ENCODE measurements at regions not wholly inside any gene's neighbourhood (a gene's known extent, or its start where the extent isn't known, plus 50 kb on each side); places are given as distances from the start of the nearest gene placed in this dataset.

DNA sequence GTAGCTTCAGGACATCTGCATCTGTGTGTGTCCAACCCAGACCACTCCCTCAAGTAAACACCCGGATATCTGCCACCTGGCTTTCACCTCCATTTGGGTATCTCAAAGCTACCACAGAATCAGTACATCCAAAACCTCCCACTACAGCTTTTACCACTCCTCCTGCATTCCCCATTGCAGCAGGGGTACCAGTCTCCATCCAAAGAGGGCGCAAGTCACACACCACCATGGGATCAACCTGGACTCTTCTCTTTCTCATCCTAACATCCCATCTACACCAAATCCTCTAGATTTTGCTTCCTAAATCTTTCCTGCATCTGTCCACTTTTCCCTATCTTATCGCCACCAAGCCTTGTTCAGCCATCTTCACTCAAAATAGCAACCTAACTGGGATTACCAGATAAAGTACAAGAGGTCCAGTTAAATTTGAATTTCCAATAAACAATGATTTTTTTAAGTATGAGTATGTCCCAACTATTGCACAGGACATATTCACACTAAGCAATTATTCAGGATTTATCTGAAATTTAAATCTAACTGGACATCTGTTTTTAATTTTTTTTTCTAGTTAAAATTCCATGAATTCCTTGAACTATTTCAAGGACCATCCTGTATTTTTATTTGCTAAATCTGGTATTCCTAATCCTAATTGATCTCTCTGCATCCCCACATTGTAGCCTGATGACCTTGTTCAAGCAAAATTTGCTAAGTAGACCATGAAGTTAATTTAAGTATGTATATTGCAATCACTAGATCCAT is 164.3 kb upstream of the MLN start:
- DNase-seq (ENCODE audit: low read depth in 3 of 3, low spot score in 2 of 3) = no peak

GRCh38 chr6:33967265-33967767 is 163.5 kb upstream of the MLN start:
- DNase-seq (ENCODE audit: low read depth in 3 of 3, low spot score in 2 of 3) = no peak

- DNase-seq (ENCODE audit: low read depth in 3 of 3, low spot score in 2 of 3) = no peak
These were observed 162.7 kb upstream of the MLN start for GRCh38 chr6:33966536-33966935.

- no peak for DNase-seq (ENCODE audit: low read depth in 3 of 3, low spot score in 2 of 3)
These were observed 162.0 kb upstream of the MLN start for GRCh38 chr6:33965766-33966165.

DNA sequence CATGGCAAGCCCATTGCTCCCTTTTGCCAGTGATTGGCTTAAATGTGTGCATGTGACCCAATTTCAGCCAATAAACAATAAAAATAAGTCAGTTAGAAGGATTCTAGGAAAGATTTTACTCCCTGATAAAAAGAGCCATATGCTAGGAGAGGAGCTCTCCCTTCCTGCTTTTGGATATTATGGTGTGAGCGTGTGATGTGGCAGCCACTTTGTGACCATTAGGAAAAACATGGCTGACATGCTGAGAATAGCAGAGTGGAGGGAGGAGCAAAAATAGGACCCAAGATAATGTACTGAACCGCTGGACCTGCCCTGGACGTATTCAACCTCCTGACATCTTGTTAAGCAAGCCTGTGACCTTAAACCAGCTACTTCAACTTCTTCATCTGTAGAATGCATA is 160.6 kb upstream of the MLN start:
- no peak for DNase-seq (ENCODE audit: low read depth in 3 of 3, low spot score in 2 of 3)

DNA sequence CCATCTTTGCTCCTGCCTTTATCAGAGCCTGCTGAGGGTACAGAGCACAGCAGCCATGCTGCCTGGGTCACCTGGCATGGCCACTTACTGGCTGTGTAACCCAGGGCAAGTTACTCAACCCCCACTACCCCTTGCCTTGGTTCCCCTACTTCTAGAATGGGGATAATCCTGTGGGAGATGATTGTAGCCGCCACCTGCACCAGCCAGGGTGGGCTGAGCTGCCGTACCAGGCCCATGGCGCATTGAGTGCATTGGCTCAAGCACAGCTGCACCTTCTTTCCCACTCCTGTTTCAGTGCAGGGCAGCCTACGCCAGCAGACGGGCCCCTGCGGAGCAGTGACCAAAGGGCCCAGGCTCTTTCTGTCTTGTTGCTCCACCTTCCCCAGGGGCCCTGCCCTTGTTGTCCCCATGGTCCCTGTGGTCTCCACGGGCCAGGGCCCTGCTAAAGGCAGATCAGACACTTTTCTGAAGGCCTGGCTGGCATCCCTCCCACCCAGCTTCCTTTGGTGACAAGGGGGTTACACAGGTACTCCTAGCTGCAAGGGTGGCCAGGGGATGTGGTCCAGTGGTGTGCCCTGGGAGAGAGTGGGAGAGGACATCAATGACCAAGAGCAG is 159.4 kb upstream of the MLN start:
- DNase-seq (ENCODE audit: low read depth in 3 of 3, low spot score in 2 of 3) = no peak

- no peak for DNase-seq (ENCODE audit: low read depth in 3 of 3, low spot score in 2 of 3)
These were observed 158.6 kb upstream of the MLN start for GRCh38 chr6:33962246-33963027.

- DNase-seq (ENCODE audit: low read depth in 3 of 3, low spot score in 2 of 3) = no peak
These were observed 157.9 kb upstream of the MLN start for GRCh38 chr6:33961691-33962090.

GRCh38 chr6:33960345-33961313 is 156.8 kb upstream of the MLN start:
- no peak for DNase-seq (ENCODE audit: low read depth in 3 of 3, low spot score in 2 of 3)

- no peak for DNase-seq (ENCODE audit: low read depth in 3 of 3, low spot score in 2 of 3)
These were observed 156.0 kb upstream of the MLN start for GRCh38 chr6:33959661-33960344.

DNA sequence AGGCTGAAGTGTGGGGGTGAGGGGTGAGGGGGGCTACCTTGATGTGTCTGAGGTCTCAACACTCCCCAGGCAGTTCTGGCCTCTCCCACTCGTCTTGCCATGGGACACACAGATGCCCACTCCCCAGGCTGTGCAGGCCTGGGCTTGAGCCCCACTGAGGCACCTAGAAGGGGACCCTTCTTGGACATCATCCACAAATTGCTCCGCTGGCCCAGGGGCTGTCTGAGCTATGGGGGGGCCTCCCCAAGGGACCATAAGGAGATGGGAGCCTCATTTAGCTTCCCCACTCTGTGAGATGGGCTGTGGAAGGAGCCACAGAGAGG is 155.5 kb upstream of the MLN start:
- no peak for DNase-seq (ENCODE audit: low read depth in 3 of 3, low spot score in 2 of 3)

- DNase-seq (ENCODE audit: low read depth in 3 of 3, low spot score in 2 of 3) = no peak
These were observed 154.9 kb upstream of the MLN start for GRCh38 chr6:33958526-33959328.

- no peak for DNase-seq (ENCODE audit: low read depth in 3 of 3, low spot score in 2 of 3)
These were observed 154.2 kb upstream of the MLN start for GRCh38 chr6:33957892-33958525.

DNA sequence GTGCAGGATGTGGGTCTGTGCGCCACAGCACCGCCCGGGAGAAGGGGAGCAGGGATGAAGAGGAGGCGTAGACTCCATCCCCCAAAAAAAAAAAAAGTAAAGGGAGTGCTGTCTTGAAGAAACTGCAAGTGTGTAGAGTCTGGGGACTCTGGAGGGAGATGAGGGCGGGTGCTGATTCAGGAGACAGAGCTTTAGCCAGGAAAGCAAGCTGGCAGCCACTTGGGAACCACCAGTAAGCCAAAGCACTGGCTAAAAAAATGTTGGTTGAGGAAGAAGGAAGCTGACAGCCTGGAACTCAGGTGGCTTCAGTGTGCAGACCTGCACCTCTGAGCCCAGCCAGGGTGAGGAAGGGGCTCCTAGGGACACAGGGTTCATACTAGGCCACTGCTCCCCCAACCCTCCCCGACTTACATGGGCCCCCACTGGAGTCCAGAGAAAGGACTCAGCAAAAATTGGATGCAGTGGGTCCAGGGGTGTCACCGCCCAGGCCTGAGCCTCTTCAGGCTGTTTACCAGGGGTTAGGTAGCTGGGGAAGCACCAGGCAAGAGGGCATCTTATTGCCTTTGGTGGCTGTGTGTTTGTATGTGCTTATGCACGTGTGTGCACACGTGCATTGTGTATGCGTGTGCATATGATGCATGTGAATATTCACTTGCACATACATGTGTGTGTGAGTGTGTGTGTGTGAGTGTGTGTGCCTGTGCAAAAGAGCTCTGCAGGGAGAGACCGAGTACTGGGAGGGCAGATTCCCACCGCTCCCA is 153.5 kb upstream of the MLN start:
- no peak for DNase-seq (ENCODE audit: low read depth in 3 of 3, low spot score in 2 of 3)

DNA sequence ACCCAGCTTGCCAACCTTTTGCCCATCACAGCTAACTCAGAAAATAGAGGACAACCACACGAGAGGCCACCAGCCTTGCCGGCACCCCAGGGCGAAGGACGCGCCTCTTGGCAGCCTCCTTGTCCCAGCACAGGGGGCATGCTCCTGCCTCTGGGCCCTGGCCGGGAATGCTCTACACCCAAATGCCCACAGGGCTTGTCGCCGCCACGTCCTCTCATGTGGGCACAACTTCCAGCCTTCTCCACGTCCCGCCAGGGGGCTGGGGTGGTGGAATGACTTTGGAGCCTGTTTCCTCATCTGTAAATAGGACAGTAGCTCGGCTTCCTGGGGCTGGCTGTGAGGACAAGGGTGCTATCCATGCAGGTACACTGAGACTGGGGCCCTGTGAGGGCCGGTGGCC is 152.4 kb upstream of the MLN start:
- DNase-seq (ENCODE audit: low read depth in 3 of 3, low spot score in 2 of 3) = no peak

DNA sequence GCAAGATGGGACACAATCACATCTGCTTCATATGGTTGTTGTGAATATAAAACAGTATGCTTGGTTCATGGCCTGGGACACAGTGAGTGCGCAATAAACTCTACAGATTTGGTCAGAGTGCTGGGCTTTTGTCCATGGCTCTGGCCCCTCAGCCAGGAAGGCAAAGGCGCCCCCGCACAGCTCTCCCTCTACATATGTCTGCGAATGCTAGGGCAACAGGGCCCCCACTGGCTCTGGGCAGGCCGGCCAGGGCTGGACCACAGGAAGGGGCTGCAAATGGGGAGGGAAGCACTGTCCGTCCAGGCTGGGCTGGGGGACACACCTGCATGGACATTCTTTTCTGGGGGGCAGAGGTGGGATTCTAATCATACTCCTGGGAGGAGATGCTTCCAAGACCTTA is 151.8 kb upstream of the MLN start:
- DNase-seq (ENCODE audit: low read depth in 3 of 3, low spot score in 2 of 3) = no peak

- no peak for DNase-seq (ENCODE audit: low read depth in 3 of 3, low spot score in 2 of 3)
These were observed 150.7 kb upstream of the MLN start for GRCh38 chr6:33954453-33954852.

- no peak for DNase-seq (ENCODE audit: low read depth in 3 of 3, low spot score in 2 of 3)
These were observed 149.4 kb upstream of the MLN start for GRCh38 chr6:33953171-33953570.
